ENCODE measurements at regions not wholly inside any gene's neighbourhood (a gene's known extent, or its start where the extent isn't known, plus 50 kb on each side); places are given as distances from the start of the nearest gene placed in this dataset.

- no peak for DNase-seq
Measured at GRCh38 chr4:8696369-8697127, 104.0 kb downstream of the CPZ start.

GRCh38 chr4:8695237-8696219 is 103.0 kb downstream of the CPZ start:
- no peak for DNase-seq

GRCh38 chr4:8694651-8695151 is 102.1 kb downstream of the CPZ start:
- DNase-seq, result no peak

GRCh38 chr4:8694226-8694625 is 101.7 kb downstream of the CPZ start:
- no peak for DNase-seq

GRCh38 chr4:8691151-8691775 is 98.7 kb downstream of the CPZ start:
- DNase-seq, result no peak

- no peak for DNase-seq
Measured at GRCh38 chr4:8690216-8691150, 97.9 kb downstream of the CPZ start.

GRCh38 chr4:8689741-8690140 is 97.2 kb downstream of the CPZ start:
- no peak for DNase-seq

GRCh38 chr4:8688908-8689445 is 96.4 kb downstream of the CPZ start:
- DNase-seq, result no peak

GRCh38 chr4:8688041-8688907 is 95.7 kb downstream of the CPZ start:
- DNase-seq, result no peak

GRCh38 chr4:8687083-8687482 is 94.5 kb downstream of the CPZ start:
- no peak for DNase-seq

GRCh38 chr4:8685831-8686230 is 93.3 kb downstream of the CPZ start:
- no peak for DNase-seq

GRCh38 chr4:8683462-8683861 is 90.9 kb downstream of the CPZ start:
- no peak for DNase-seq

- DNase-seq, result no peak
Measured at GRCh38 chr4:8682725-8683124, 90.2 kb downstream of the CPZ start.

- no peak for DNase-seq
Measured at GRCh38 chr4:8682296-8682695, 89.7 kb downstream of the CPZ start.

- no peak for DNase-seq
Measured at GRCh38 chr4:8681391-8681790, 88.8 kb downstream of the CPZ start.

- DNase-seq, result no peak
Measured at GRCh38 chr4:8679032-8679431, 86.5 kb downstream of the CPZ start.

GRCh38 chr4:8676676-8677075 is 84.1 kb downstream of the CPZ start:
- DNase-seq, result no peak

GRCh38 chr4:8675906-8676305 is 83.3 kb downstream of the CPZ start:
- DNase-seq, result no peak

GRCh38 chr4:8675383-8675782 is 82.8 kb downstream of the CPZ start:
- no peak for DNase-seq

- no peak for DNase-seq
Measured at GRCh38 chr4:8674311-8674885, 81.8 kb downstream of the CPZ start.
